Smooth muscle cell (in vitro differentiated cells): ENCODE measurements at regions not wholly inside any gene's neighbourhood (a gene's known extent, or its start where the extent isn't known, plus 50 kb on each side); places are given as distances from the start of the nearest gene placed in this dataset.
"Not testable (repeated sequence)": the region's sequence is repeated elsewhere in the genome, so short reads cannot be mapped to it uniquely, and the experiment has no call there.

Source experiments
- DNase-seq: peaks from one replicate; lab custom pipeline; 2025; ENCODE audit not compliant: unreplicated experiment; lab: John Stamatoyannopoulos, UW
- H2AFZ ChIP-seq: fragments of 200-600 bp; sonication (generic); 2 replicates; pipeline ENCODE4 v1.6.0; 2016; ENCODE audit warnings: antibody characterized with exemption, low read depth, mild to moderate bottlenecking
- H3F3A ChIP-seq: fragments of 200-600 bp; sonication (generic); 2 replicates; pipeline ENCODE4 v1.6.0; 2017; ENCODE audit warnings: antibody characterized with exemption, low read depth
- H3K27ac ChIP-seq: fragments of 200-600 bp; sonication (generic); 2 replicates; pipeline ENCODE4 v1.5.1; 2016; ENCODE audit warnings: low read depth, mild to moderate bottlenecking
- H3K27me3 ChIP-seq: fragments of 200-600 bp; sonication (generic); 2 replicates; pipeline ENCODE4 v1.6.1; 2016; ENCODE audit warnings: low read depth, mild to moderate bottlenecking
- H3K36me3 ChIP-seq: fragments of 200-600 bp; sonication (generic); 2 replicates; pipeline ENCODE4 v1.5.1; 2016; ENCODE audit warnings: low read depth
- H3K4me1 ChIP-seq: fragments of 200-600 bp; sonication (generic); 2 replicates; pipeline ENCODE4 v1.5.1; 2016; ENCODE audit warnings: low read depth
- H3K4me2 ChIP-seq: fragments of 200-600 bp; sonication (generic); 2 replicates; pipeline ENCODE4 v1.6.0; 2016; ENCODE audit warnings: mild to moderate bottlenecking
- H3K4me3 ChIP-seq: fragments of 200-600 bp; sonication (generic); 2 replicates; pipeline ENCODE4 v1.5.1; 2016; ENCODE audit warnings: mild to moderate bottlenecking
- H3K79me2 ChIP-seq: fragments of 200-600 bp; sonication (generic); 2 replicates; pipeline ENCODE4 v1.6.0; 2016; ENCODE audit warnings: low read depth, mild to moderate bottlenecking
- H3K9ac ChIP-seq: fragments of 200-600 bp; sonication (generic); 2 replicates; pipeline ENCODE4 v1.6.0; 2016; ENCODE audit warnings: low read depth
- H3K9me3 ChIP-seq: fragments of 200-600 bp; sonication (generic); replicated peaks from 2 replicates; pipeline ENCODE4 v1.5.1; 2016; ENCODE audit warnings: low read depth
- H4K20me1 ChIP-seq: fragments of 200-600 bp; sonication (generic); 2 replicates; pipeline ENCODE4 v1.6.0; 2016; ENCODE audit warnings: low read depth
- WGBS: methylation state at CpG from one replicate; pipeline ENCODE4 v1.1.7; 2016; ENCODE audit warnings: low lambda C conversion rate; 5-methylcytosine and 5-hydroxymethylcytosine counted together
- TF ChIP-seq, protein P1 (sequence below): fragments of 200-600 bp; sonication (generic); IDR thresholded peaks from 2 replicates; pipeline ENCODE4 v1.5.1; 2017; ENCODE audit warnings: borderline replicate concordance, mild to moderate bottlenecking, antibody characterized with exemption; ENCODE audit not compliant: insufficient read depth, poor library complexity, severe bottlenecking

GRCh38 chr10:127635882-127636281 is 86.8 kb downstream of the NPS start:
- DNase-seq, result no peak
- WGBS, result 88% methylated on average over 2 of the region's 2 CpGs
- no peak overlapping the region for H2AFZ ChIP-seq
- no peak overlapping the region for H3K4me3 ChIP-seq
- H3K9me3 ChIP-seq, result no peaks in the 10 kb centered on the region
- H3K36me3 ChIP-seq, result no peaks in the 10 kb centered on the region
- H3K79me2 ChIP-seq, result no peaks in the 10 kb centered on the region
- no peak overlapping the region for H3K27ac ChIP-seq
- TF ChIP-seq, protein P1, sequence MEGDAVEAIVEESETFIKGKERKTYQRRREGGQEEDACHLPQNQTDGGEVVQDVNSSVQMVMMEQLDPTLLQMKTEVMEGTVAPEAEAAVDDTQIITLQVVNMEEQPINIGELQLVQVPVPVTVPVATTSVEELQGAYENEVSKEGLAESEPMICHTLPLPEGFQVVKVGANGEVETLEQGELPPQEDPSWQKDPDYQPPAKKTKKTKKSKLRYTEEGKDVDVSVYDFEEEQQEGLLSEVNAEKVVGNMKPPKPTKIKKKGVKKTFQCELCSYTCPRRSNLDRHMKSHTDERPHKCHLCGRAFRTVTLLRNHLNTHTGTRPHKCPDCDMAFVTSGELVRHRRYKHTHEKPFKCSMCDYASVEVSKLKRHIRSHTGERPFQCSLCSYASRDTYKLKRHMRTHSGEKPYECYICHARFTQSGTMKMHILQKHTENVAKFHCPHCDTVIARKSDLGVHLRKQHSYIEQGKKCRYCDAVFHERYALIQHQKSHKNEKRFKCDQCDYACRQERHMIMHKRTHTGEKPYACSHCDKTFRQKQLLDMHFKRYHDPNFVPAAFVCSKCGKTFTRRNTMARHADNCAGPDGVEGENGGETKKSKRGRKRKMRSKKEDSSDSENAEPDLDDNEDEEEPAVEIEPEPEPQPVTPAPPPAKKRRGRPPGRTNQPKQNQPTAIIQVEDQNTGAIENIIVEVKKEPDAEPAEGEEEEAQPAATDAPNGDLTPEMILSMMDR, result no peak
- no peaks in the 10 kb centered on the region for H3F3A ChIP-seq
- no peaks in the 10 kb centered on the region for H3K27me3 ChIP-seq
- H3K4me1 ChIP-seq, result no peaks in the 10 kb centered on the region
- no peaks in the 10 kb centered on the region for H4K20me1 ChIP-seq
- H3K9ac ChIP-seq, result no peak overlapping the region
- no peak overlapping the region for H3K4me2 ChIP-seq

DNA sequence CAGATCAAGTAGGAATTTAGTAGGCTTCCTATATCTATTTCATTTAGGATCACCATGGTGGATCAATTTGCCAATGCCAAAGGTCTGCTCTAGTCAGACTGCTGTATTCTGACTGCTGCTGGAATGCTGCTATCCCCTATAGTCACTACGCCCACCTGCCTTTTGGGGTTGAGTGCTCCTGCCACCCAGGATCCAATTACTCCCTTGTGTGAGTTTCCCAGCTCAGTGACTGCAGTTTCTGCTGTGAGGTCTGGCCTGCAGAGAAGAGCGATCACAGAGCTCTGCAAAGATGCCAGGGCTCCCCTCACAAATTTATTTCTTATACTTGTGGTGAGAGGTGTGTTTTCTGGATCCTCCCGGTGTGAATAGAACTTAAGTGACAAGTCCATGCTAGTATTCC is 88.1 kb upstream of the FOXI2 start:
- no peak overlapping the region for H3K4me2 ChIP-seq
- H3K36me3 ChIP-seq, result no peaks in the 10 kb centered on the region
- WGBS, result 89% methylated on average over 3 of the region's 3 CpGs
- DNase-seq, result no peak
- TF ChIP-seq, protein P1, result no peak
- no peaks in the 10 kb centered on the region for H3K4me1 ChIP-seq
- H4K20me1 ChIP-seq, result no peaks in the 10 kb centered on the region
- H3F3A ChIP-seq, result no peaks in the 10 kb centered on the region
- no peaks in the 10 kb centered on the region for H3K79me2 ChIP-seq
- H3K9me3 ChIP-seq, result no peaks in the 10 kb centered on the region
- no peak overlapping the region for H2AFZ ChIP-seq
- no peak overlapping the region for H3K9ac ChIP-seq
- H3K4me3 ChIP-seq, result no peak overlapping the region
- no peaks in the 10 kb centered on the region for H3K27me3 ChIP-seq
- H3K27ac ChIP-seq, result no peak overlapping the region

- Histone ChIP-seq H4K20me1 (no peaks in the 10 kb centered on the region), H3K27me3 (no peaks in the 10 kb centered on the region), H3K79me2 (no peaks in the 10 kb centered on the region), H3K9ac (no peak overlapping the region), H3K27ac (no peak overlapping the region), H3K36me3 (no peaks in the 10 kb centered on the region), H2AFZ (no peak overlapping the region), H3K4me2 (no peak overlapping the region), H3K9me3 (no peaks in the 10 kb centered on the region), H3F3A (no peaks in the 10 kb centered on the region), H3K4me3 (no peak overlapping the region), H3K4me1 (no peaks in the 10 kb centered on the region)
- no peak for DNase-seq
- TF ChIP-seq, protein P1, result peak; percentile 4
- WGBS, result 34% methylated on average over 6 of the region's 6 CpGs
Measured at GRCh38 chr10:127649642-127650041, 87.3 kb upstream of the FOXI2 start.

GRCh38 chr10:127657056-127657455 is 79.9 kb upstream of the FOXI2 start:
- H2AFZ ChIP-seq, result no peak overlapping the region
- H3K4me1 ChIP-seq, result no peaks in the 10 kb centered on the region
- no peaks in the 10 kb centered on the region for H3F3A ChIP-seq
- H3K4me2 ChIP-seq, result no peak overlapping the region
- H3K9ac ChIP-seq, result no peak overlapping the region
- WGBS, result 94% methylated on average over 1 of the region's 1 CpG
- no peaks in the 10 kb centered on the region for H4K20me1 ChIP-seq
- DNase-seq, result no peak
- H3K4me3 ChIP-seq, result no peak overlapping the region
- H3K79me2 ChIP-seq, result no peaks in the 10 kb centered on the region
- no peaks in the 10 kb centered on the region for H3K9me3 ChIP-seq
- H3K27me3 ChIP-seq, result peaks cover 4% of the 10 kb centered on the region
- TF ChIP-seq, protein P1, result no peak
- no peak overlapping the region for H3K27ac ChIP-seq
- H3K36me3 ChIP-seq, result no peaks in the 10 kb centered on the region

GRCh38 chr10:127676430-127676829 is 60.6 kb upstream of the FOXI2 start:
- H3K4me3 ChIP-seq, H3K4me2 ChIP-seq, H3K36me3 ChIP-seq, H3F3A ChIP-seq, DNase-seq, H3K9ac ChIP-seq, H3K9me3 ChIP-seq, H4K20me1 ChIP-seq, H2AFZ ChIP-seq, H3K79me2 ChIP-seq, H3K27ac ChIP-seq, H3K4me1 ChIP-seq, H3K27me3 ChIP-seq: not testable (repeated sequence)
- 66% methylated on average over 3 of the region's 3 CpGs for WGBS
